ENCODE measurements at regions not wholly inside any gene's neighbourhood (a gene's known extent, or its start where the extent isn't known, plus 50 kb on each side); places are given as distances from the start of the nearest gene placed in this dataset.
A peak's percentile ranks its signal among the peaks of the same experiment; 100 is the strongest.
"Not testable (repeated sequence)": the region's sequence is repeated elsewhere in the genome, so short reads cannot be mapped to it uniquely, and the experiment has no call there.

DNA sequence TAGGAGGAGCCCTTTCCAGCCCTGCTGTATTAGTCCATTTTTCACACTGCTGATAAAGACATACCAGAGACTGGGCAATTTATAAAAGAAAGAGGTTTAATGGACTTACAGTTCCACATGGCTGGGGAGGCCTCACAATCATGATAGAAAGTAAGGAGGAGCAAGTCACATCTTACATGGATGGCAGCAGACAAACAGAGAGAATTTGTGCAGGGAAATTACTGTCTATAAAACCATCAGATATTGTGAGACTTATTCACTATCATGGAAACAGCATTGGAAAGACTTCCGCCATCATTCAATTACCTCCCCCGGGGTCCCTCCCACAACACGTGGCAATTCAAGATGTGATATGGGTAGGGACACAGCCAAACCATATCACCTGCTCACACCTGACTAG, 744.3 kb upstream of the SLITRK5 start:
- not testable (repeated sequence) for DNase-seq (ENCODE audit: low spot score in 2 of 2); H3K4me1 Mint-ChIP-seq; H3K36me3 Mint-ChIP-seq; H3K4me3 Mint-ChIP-seq; H3K27ac Mint-ChIP-seq; ATAC-seq; H3K9me3 Mint-ChIP-seq

DNA sequence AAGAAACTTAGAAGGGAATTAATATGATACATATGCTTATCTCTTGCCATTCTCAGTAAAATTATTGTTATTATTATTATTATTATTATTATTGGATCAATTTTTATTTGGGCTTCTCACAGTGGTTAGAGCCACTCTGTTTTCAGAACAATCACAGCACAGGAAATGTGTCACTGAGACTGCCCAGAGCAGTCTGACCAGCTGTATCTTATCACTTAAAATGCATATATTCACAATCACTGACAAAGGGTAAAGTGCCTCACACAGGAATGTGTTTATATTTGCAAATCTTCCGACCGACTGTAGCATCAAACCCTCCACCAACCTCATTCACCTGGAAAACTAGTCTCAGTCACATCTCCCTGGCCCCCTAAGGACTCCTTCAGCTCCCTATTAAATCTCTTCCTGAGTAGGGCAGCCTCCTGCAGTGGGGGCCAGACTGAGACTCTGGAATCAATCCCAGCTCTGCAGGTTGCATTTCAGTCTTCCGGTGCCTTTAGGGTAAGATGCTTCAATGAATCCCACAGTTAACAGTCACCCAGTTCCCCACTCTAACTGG, 738.3 kb upstream of the SLITRK5 start:
- H3K9me3 Mint-ChIP-seq: no peaks in the 10 kb centered on the region
- ATAC-seq (no peak), DNase-seq (ENCODE audit: low spot score in 2 of 2) (no peak)
- H3K36me3 Mint-ChIP-seq: no peaks in the 10 kb centered on the region
- no peak overlapping the region for H3K4me3 Mint-ChIP-seq
- H3K27ac Mint-ChIP-seq: no peak overlapping the region
- H3K4me1 Mint-ChIP-seq: no peaks in the 10 kb centered on the region

DNA sequence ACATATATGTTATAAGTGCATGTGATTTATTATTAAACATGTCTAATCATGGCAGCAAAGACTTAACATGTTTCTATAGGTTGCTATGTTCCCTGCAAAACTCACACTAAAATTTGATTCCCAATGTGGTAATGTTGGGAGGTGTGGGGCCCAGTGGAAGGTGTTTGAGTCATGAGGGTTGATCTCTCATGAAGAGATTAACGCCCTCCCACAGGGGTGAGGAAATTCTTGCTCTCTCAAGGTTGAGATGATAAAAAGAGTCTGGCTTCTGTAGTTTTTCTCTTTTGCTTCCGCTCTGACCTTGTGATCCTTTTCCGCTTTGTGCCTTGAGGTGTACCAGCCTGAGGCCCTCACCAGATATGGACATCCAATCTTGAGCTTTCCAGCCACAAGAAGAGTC, 737.5 kb upstream of the SLITRK5 start:
- H3K36me3 Mint-ChIP-seq: no peaks in the 10 kb centered on the region
- no peak overlapping the region for H3K4me3 Mint-ChIP-seq
- ATAC-seq: no peak
- DNase-seq (ENCODE audit: low spot score in 2 of 2): no peak
- H3K9me3 Mint-ChIP-seq: no peaks in the 10 kb centered on the region
- no peaks in the 10 kb centered on the region for H3K4me1 Mint-ChIP-seq
- no peak overlapping the region for H3K27ac Mint-ChIP-seq

DNA sequence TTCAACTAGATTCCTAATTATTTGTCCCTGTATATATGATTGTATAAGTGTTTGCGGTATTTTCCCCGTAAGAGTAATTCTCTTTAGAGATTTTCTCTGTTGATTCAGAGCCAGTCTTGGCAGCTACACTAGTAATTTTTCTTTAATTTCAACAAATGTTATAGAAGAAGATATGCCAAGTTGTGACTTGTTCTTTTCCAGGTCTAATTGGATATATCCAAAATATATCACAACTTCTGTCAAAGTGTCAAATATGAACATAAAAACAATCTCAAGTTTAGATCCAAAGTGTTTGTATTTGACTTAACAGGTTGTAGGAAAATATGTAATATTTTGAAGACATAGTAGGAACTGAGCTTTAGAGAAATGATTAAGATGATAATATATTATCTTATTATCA, 733.9 kb upstream of the SLITRK5 start:
- ATAC-seq (no peak), DNase-seq (ENCODE audit: low spot score in 2 of 2) (no peak)
- Mint-ChIP-seq H3K4me1 (no peaks in the 10 kb centered on the region), H3K4me3 (no peak overlapping the region), H3K36me3 (no peaks in the 10 kb centered on the region), H3K9me3 (no peaks in the 10 kb centered on the region), H3K27ac (no peak overlapping the region)

GRCh38 chr13:86945584-86945983, 725.6 kb upstream of the SLITRK5 start:
- Mint-ChIP-seq H3K9me3 (peaks cover 7% of the 10 kb centered on the region), H3K4me1 (no peaks in the 10 kb centered on the region), H3K4me3 (no peak overlapping the region), H3K36me3 (no peaks in the 10 kb centered on the region), H3K27ac (no peak overlapping the region)
- ATAC-seq: no peak
- DNase-seq (ENCODE audit: low spot score in 2 of 2): no peak

- Mint-ChIP-seq H3K27ac (no peak overlapping the region), H3K4me3 (no peak overlapping the region), H3K36me3 (no peaks in the 10 kb centered on the region), H3K4me1 (no peaks in the 10 kb centered on the region), H3K9me3 (peaks cover 7% of the 10 kb centered on the region)
- peak; percentile 71 for ATAC-seq
- no peak for DNase-seq (ENCODE audit: low spot score in 2 of 2)
Measured at GRCh38 chr13:86946734-86947133, 724.4 kb upstream of the SLITRK5 start.

DNA sequence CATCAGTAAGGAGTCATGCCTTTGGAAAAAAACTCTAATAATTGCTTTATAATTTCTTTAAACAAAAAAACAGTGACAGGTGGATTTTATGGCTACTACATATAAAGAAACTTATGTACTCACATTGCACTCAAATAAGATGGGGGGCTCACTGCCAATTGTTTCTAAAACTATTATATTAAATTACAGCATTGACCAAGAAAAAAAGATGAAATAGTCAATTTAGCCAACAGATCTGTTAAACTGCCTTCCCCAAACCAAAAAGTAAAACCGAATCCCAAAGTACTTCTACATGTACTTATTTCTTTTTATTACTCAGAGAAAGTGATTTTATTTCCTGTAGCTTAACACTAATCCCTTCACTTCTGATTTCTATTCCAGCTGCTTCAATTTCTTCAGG, 716.8 kb upstream of the SLITRK5 start:
- no peak overlapping the region for H3K4me3 Mint-ChIP-seq
- no peak for DNase-seq (ENCODE audit: low spot score in 2 of 2)
- no peaks in the 10 kb centered on the region for H3K36me3 Mint-ChIP-seq
- no peak overlapping the region for H3K27ac Mint-ChIP-seq
- H3K4me1 Mint-ChIP-seq: no peaks in the 10 kb centered on the region
- no peaks in the 10 kb centered on the region for H3K9me3 Mint-ChIP-seq
- no peak for ATAC-seq

DNA sequence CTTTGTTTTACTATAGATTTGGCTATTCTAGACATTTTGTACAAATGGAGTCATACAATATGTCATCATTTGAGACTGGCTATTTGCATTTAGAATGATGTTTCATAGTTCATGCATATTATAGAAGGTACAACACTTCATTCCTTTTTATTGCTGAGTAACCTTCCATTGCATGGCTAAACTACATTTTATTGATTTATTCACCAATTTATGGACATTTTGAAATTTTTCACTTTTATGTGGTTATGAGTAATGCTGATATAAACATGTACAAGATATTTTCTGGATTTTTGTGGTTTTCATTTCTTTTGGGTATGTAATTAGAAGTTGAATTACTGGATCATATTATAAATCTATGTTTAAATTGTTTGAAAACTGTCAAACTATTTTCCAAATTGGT, 710.3 kb upstream of the SLITRK5 start:
- Mint-ChIP-seq H3K36me3 (no peaks in the 10 kb centered on the region), H3K4me3 (no peak overlapping the region), H3K9me3 (peaks cover 6% of the 10 kb centered on the region), H3K4me1 (no peaks in the 10 kb centered on the region), H3K27ac (no peak overlapping the region)
- DNase-seq (ENCODE audit: low spot score in 2 of 2) (no peak), ATAC-seq (no peak)

DNA sequence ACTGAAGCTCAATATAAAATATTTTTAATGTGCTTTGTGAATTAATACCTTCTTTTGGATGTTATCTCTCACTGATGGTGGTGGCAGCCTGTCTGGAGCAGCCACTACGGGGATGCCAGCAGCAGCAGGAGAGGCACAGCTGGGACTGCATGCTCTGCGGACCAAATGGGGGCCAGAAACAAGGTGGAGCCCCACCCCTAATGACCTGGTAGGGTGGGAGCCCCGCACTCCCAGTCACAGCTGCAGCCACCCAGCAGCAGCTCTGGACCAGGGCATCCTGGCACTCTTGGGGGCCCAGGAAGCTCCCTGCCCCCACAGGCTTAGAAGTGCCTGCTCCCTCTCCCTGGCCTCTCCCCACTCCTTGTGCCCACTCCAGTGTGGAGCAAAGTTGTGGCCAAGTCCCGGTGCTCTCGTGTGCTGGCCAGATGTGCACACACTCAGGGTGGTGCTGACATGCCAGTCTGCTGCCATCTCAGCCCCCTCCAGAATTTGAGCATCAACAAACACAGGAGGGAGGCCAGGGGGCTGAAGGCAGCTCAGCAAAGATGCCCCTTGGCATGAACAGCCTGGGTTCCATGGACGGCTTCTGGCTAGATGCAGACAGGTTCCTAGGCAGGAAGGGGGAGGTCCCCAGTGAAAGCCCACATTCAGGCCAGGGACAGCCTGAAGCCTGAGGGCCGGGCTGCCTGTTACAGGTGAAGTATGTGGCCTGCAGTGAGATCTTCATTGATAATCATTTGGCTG, 696.7 kb upstream of the SLITRK5 start:
- ATAC-seq (no peak), DNase-seq (ENCODE audit: low spot score in 2 of 2) (no peak)
- Mint-ChIP-seq H3K4me3 (no peak overlapping the region), H3K4me1 (no peaks in the 10 kb centered on the region), H3K9me3 (no peaks in the 10 kb centered on the region), H3K36me3 (no peaks in the 10 kb centered on the region), H3K27ac (no peak overlapping the region)

DNA sequence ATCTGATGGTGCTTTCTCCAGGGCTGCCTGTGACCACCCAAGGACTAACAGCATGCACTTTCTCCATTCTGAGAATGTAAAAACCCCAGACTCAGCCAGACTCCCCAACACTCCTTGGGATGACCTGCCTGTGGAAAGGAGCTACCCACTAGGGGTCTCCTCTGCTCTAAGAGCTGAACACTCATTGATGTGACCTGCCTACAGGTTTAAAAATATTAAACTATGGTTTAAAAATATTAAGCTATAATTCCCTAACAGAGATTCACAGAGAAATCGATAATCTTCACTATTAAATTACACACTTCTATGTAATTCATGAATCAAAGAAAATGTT, 696.2 kb upstream of the SLITRK5 start:
- no peaks in the 10 kb centered on the region for H3K4me1 Mint-ChIP-seq
- no peaks in the 10 kb centered on the region for H3K36me3 Mint-ChIP-seq
- DNase-seq (ENCODE audit: low spot score in 2 of 2): no peak
- ATAC-seq: no peak
- no peak overlapping the region for H3K27ac Mint-ChIP-seq
- H3K9me3 Mint-ChIP-seq: no peaks in the 10 kb centered on the region
- no peak overlapping the region for H3K4me3 Mint-ChIP-seq

DNA sequence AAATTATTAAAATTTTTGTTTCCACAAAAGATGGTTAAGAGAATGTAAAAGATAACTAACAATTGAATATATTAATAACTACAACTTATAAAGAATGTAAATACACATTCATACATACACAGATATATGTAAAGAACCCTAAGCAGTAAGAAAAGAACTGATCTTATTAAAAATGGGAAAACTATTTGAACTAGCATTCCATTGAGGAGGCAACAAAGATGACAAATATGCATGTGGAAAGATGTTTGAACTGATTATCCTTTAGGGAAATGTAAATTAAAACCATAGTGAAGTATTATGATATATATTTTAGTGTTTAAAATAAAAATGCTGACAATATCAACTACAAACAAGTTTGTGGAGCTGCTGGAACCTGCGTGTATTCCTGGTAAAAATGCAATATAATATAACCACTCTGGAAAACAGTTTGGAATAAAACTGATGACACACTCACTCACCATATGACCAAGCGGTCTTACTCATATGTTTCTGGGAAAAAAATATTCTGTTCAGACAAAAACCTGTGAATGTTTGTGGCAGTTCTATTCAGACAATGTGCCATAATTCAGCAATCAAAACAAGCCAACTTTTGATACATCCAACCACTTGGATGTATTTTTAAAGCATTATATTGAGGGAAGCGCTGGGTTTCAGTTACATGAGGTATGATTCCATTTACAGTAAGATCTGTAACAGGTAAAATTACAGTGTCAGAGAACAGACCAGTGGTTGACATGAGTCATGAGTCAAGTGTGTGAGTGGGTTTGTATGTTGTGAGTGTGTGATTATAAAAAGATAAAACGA, 694.4 kb upstream of the SLITRK5 start:
- Mint-ChIP-seq H3K4me1 (no peaks in the 10 kb centered on the region), H3K4me3 (no peak overlapping the region), H3K9me3 (no peaks in the 10 kb centered on the region), H3K36me3 (no peaks in the 10 kb centered on the region), H3K27ac (no peak overlapping the region)
- DNase-seq (ENCODE audit: low spot score in 2 of 2) (no peak), ATAC-seq (peak; percentile 69)

DNA sequence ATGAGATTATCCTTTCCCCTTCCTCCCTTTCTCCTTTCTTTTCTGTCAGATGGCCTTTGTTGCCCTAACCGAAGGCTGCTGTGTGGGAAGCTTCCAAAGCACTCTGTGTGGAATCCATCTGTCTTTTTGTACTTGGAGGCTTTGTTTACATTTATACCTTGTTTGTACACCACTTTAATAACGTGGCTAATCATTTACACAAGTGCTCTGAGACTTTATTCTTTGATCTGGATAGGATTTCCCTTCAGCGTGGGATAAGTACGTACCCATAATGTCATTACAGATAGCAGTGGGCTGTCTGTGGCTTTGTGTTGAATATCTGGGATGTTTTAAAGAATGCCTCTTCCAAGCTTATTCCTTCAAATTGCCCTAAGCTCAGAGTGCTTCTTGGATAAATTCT, 684.7 kb upstream of the SLITRK5 start:
- no peaks in the 10 kb centered on the region for H3K4me1 Mint-ChIP-seq
- ATAC-seq: no peak
- no peak overlapping the region for H3K4me3 Mint-ChIP-seq
- H3K36me3 Mint-ChIP-seq: no peaks in the 10 kb centered on the region
- peaks cover 5% of the 10 kb centered on the region for H3K9me3 Mint-ChIP-seq
- no peak overlapping the region for H3K27ac Mint-ChIP-seq
- DNase-seq (ENCODE audit: low spot score in 2 of 2): no peak

DNA sequence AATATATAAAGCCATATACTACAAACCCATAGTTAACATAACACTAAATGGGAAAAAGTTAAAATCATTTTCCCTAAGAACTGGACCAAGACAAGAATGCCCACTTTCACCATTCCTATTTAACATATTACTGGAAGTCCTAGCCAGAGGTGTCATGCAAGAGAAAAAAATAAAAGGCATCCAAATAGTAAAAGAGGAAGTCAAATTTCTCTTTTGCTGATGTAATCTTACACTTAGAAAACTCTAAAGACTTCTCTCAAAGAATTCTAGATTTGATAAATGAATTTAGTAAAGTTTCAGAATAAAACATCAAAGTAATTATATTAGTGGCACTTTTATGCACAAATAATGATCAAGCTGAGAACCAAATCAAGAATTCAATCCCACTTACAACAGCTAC, 678.9 kb upstream of the SLITRK5 start:
- Mint-ChIP-seq H3K9me3 (peaks cover 14% of the 10 kb centered on the region), H3K4me1 (no peaks in the 10 kb centered on the region), H3K4me3 (no peak overlapping the region), H3K27ac (no peak overlapping the region), H3K36me3 (no peaks in the 10 kb centered on the region)
- no peak for ATAC-seq
- no peak for DNase-seq (ENCODE audit: low spot score in 2 of 2)

DNA sequence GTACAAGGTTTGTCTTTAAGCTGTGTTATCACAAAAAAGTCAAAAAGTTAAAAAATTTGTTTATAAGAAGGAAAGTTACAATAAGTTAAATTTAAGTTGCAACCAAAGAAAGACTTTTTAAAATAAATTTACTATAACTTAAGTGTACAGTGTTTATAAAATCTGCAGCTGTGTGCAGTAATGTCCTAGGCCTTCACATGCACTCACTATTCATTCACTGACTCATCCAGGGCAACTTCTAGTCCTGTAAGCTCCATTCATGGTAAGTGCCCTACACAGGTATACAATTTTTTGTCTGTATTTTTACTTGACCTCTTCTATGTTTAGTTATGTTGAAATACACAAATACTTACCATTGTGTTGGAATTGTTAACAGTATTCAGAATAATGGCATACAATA, 667.9 kb upstream of the SLITRK5 start:
- no peaks in the 10 kb centered on the region for H3K4me1 Mint-ChIP-seq
- H3K4me3 Mint-ChIP-seq: no peak overlapping the region
- no peaks in the 10 kb centered on the region for H3K36me3 Mint-ChIP-seq
- DNase-seq (ENCODE audit: low spot score in 2 of 2): no peak
- peaks cover 20% of the 10 kb centered on the region for H3K9me3 Mint-ChIP-seq
- no peak overlapping the region for H3K27ac Mint-ChIP-seq
- ATAC-seq: no peak

GRCh38 chr13:87005511-87005910, 665.7 kb upstream of the SLITRK5 start:
- Mint-ChIP-seq H3K36me3 (no peaks in the 10 kb centered on the region), H3K4me3 (no peak overlapping the region), H3K27ac (no peak overlapping the region), H3K9me3 (peaks cover 19% of the 10 kb centered on the region), H3K4me1 (no peaks in the 10 kb centered on the region)
- ATAC-seq: peak; percentile 34
- DNase-seq (ENCODE audit: low spot score in 2 of 2): no peak

DNA sequence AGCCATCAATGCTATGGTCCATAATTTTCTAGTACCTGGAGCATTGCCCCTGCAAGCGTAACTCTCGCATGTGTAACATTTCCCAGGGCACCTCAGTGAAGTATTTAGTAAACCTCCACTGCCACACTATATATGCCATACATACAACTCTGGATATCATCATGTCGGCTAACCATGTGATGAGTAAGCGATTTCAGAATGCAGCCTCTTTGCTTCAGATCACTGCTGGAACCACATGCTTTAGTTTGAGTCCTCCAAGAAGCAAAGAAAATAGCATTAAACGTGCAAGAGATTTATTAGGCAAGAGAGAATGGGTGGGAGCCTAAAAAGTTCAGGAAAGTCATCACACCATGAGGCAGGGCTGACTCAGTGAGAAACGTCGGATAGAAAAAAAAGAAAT, 635.6 kb upstream of the SLITRK5 start:
- Mint-ChIP-seq H3K4me1 (no peaks in the 10 kb centered on the region), H3K36me3 (no peaks in the 10 kb centered on the region), H3K9me3 (no peaks in the 10 kb centered on the region), H3K27ac (no peak overlapping the region), H3K4me3 (no peak overlapping the region)
- DNase-seq (ENCODE audit: low spot score in 2 of 2) (no peak), ATAC-seq (no peak)
